ENCODE measurements at regions not wholly inside any gene's neighbourhood (a gene's known extent, or its start where the extent isn't known, plus 50 kb on each side); places are given as distances from the start of the nearest gene placed in this dataset.

DNA sequence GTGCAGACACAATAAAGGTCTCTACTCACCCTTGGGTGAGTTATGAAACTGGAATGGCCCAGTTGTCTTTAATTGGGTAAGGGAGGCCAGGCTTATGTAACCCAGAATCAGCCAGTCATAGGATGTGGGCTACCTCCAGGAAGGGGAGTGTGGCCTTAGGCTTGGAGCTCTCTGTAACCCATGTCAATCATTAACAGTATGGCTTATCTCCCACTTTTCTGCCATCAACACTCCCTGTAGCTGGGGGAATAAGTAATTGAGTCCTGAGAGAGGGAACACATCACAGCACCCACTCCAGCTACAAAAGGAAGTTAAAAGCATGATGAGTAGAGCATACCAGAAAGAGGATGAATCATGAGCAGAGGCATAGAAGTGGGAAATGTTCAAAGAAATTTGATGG is 327.0 kb upstream of the DUSP10 start:
- Histone ChIP-seq H3K4me1 (ENCODE audit: control insufficient read depth, low read length) (no peaks in the 10 kb centered on the region), H3K27ac (ENCODE audit: low read depth, low read length) (no peak overlapping the region)

DNA sequence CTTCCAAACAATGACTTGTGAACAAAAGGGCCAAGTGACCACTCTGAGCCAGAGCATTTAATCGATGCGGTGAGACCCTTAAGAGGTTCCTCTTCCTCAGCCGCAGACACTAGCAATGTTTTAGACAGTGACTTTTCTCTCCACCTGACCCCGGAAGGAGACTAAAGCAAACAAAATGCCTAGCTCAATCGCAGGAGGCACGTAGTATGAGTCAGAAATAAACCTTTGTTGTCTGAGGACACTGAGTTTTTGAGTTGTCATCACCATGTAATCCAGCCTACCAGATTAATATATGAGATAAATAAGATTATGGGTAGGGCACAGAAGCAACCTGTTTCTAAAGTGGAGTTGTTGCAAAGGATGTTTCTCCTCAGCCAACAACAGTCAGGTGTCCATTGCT is 326.2 kb upstream of the DUSP10 start:
- H3K27ac ChIP-seq (ENCODE audit: low read depth, low read length), result no peak overlapping the region
- no peaks in the 10 kb centered on the region for H3K79me2 ChIP-seq (ENCODE audit: control insufficient read depth, low read length)
- no peaks in the 10 kb centered on the region for H3K9me3 ChIP-seq (ENCODE audit: control insufficient read depth, insufficient read depth, low read length)
- no peaks in the 10 kb centered on the region for H3K27me3 ChIP-seq (ENCODE audit: control insufficient read depth, low read length)
- H3K36me3 ChIP-seq (ENCODE audit: control insufficient read depth, low read length), result no peaks in the 10 kb centered on the region
- H3K4me1 ChIP-seq (ENCODE audit: control insufficient read depth, low read length), result no peaks in the 10 kb centered on the region
- no peak overlapping the region for H3K4me2 ChIP-seq (ENCODE audit: low read length)
- H3K9me2 ChIP-seq (replicated peaks; ENCODE audit: control insufficient read depth, low read length), result no peaks in the 10 kb centered on the region
- no peak overlapping the region for H3K4me3 ChIP-seq (ENCODE audit: low read length)
- TF ChIP-seq EZH2phosphoT487 (IDR thresholded peaks at IDR 0.05; ENCODE audit: borderline replicate concordance, low read length) (no peak), CTCF (IDR thresholded peaks at IDR 0.05; ENCODE audit: low read depth, low read length, poor library complexity, severe bottlenecking) (no peak)
- H3F3A ChIP-seq (ENCODE audit: control insufficient read depth, insufficient read depth), result no peaks in the 10 kb centered on the region
- no peaks in the 10 kb centered on the region for H4K20me1 ChIP-seq (ENCODE audit: control insufficient read depth, insufficient read depth, low read depth, low read length)

More for the DNA sequence above, 327.0 kb upstream of the DUSP10 start:
- H3K27me3 ChIP-seq (ENCODE audit: control insufficient read depth, low read length), result no peaks in the 10 kb centered on the region
- H3K4me3 ChIP-seq (ENCODE audit: low read length), result no peak overlapping the region
- no peak overlapping the region for H3K4me2 ChIP-seq (ENCODE audit: low read length)
- H3K9me2 ChIP-seq (replicated peaks; ENCODE audit: control insufficient read depth, low read length), result no peaks in the 10 kb centered on the region
- TF ChIP-seq CTCF (IDR thresholded peaks at IDR 0.05; ENCODE audit: low read depth, low read length, poor library complexity, severe bottlenecking) (no peak), EZH2phosphoT487 (IDR thresholded peaks at IDR 0.05; ENCODE audit: borderline replicate concordance, low read length) (no peak)
- H3F3A ChIP-seq (ENCODE audit: control insufficient read depth, insufficient read depth), result no peaks in the 10 kb centered on the region
- H3K36me3 ChIP-seq (ENCODE audit: control insufficient read depth, low read length), result no peaks in the 10 kb centered on the region
- H4K20me1 ChIP-seq (ENCODE audit: control insufficient read depth, insufficient read depth, low read depth, low read length), result no peaks in the 10 kb centered on the region
- no peaks in the 10 kb centered on the region for H3K79me2 ChIP-seq (ENCODE audit: control insufficient read depth, low read length)
- no peaks in the 10 kb centered on the region for H3K9me3 ChIP-seq (ENCODE audit: control insufficient read depth, insufficient read depth, low read length)

DNA sequence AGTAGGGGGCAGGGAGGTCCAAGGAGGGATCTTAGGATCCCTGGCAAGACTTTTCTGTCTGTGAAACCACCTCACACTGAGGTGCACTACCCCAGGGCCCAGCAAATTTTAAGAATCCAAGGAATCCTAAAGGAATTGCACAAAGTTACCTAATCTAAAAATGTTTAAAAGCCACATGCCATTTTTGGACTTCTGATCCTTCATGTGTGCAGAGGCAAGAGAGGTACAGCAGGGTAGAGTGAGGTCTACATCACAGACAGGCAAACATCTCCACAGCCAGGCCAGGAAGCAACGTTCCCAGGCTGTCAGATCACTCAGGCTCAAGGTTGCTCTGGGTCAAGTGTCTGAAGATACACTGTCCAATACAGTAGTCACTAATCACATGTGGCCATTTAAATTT is 324.6 kb upstream of the DUSP10 start:
- Histone ChIP-seq H3F3A (ENCODE audit: control insufficient read depth, insufficient read depth) (no peaks in the 10 kb centered on the region), H3K36me3 (ENCODE audit: control insufficient read depth, low read length) (no peaks in the 10 kb centered on the region), H3K4me3 (ENCODE audit: low read length) (no peak overlapping the region), H3K9me2 (replicated peaks; ENCODE audit: control insufficient read depth, low read length) (no peaks in the 10 kb centered on the region), H3K27ac (ENCODE audit: low read depth, low read length) (no peak overlapping the region), H4K20me1 (ENCODE audit: control insufficient read depth, insufficient read depth, low read depth, low read length) (no peaks in the 10 kb centered on the region), H3K79me2 (ENCODE audit: control insufficient read depth, low read length) (no peaks in the 10 kb centered on the region), H3K9me3 (ENCODE audit: control insufficient read depth, insufficient read depth, low read length) (no peaks in the 10 kb centered on the region), H3K4me2 (ENCODE audit: low read length) (no peak overlapping the region), H3K4me1 (ENCODE audit: control insufficient read depth, low read length) (no peaks in the 10 kb centered on the region), H3K27me3 (ENCODE audit: control insufficient read depth, low read length) (no peaks in the 10 kb centered on the region)
- TF ChIP-seq EZH2phosphoT487 (IDR thresholded peaks at IDR 0.05; ENCODE audit: borderline replicate concordance, low read length), result no peak
- no peak for TF ChIP-seq CTCF (IDR thresholded peaks at IDR 0.05; ENCODE audit: low read depth, low read length, poor library complexity, severe bottlenecking)

- no peaks in the 10 kb centered on the region for H3K9me3 ChIP-seq (ENCODE audit: control insufficient read depth, insufficient read depth, low read length)
- no peaks in the 10 kb centered on the region for H3K79me2 ChIP-seq (ENCODE audit: control insufficient read depth, low read length)
- no peak overlapping the region for H3K4me2 ChIP-seq (ENCODE audit: low read length)
- TF ChIP-seq CTCF (IDR thresholded peaks at IDR 0.05; ENCODE audit: low read depth, low read length, poor library complexity, severe bottlenecking), result no peak
- no peak for TF ChIP-seq EZH2phosphoT487 (IDR thresholded peaks at IDR 0.05; ENCODE audit: borderline replicate concordance, low read length)
- no peaks in the 10 kb centered on the region for H3K36me3 ChIP-seq (ENCODE audit: control insufficient read depth, low read length)
- no peak overlapping the region for H3K27ac ChIP-seq (ENCODE audit: low read depth, low read length)
- no peaks in the 10 kb centered on the region for H3F3A ChIP-seq (ENCODE audit: control insufficient read depth, insufficient read depth)
- H3K4me1 ChIP-seq (ENCODE audit: control insufficient read depth, low read length), result no peaks in the 10 kb centered on the region
- no peak overlapping the region for H3K4me3 ChIP-seq (ENCODE audit: low read length)
- no peaks in the 10 kb centered on the region for H3K27me3 ChIP-seq (ENCODE audit: control insufficient read depth, low read length)
- no peaks in the 10 kb centered on the region for H3K9me2 ChIP-seq (replicated peaks; ENCODE audit: control insufficient read depth, low read length)
- no peaks in the 10 kb centered on the region for H4K20me1 ChIP-seq (ENCODE audit: control insufficient read depth, insufficient read depth, low read depth, low read length)
These were observed 323.3 kb upstream of the DUSP10 start for GRCh38 chr1:222065234-222065633.
